Ishikawa (cell line): ENCODE measurements at regions not wholly inside any gene's neighbourhood (a gene's known extent, or its start where the extent isn't known, plus 50 kb on each side); places are given as distances from the start of the nearest gene placed in this dataset.
A peak's percentile ranks its signal among the peaks of the same experiment; 100 is the strongest.

Experiments
- CEBPB ChIP-seq: IDR thresholded peaks from 2 replicates; pipeline ENCODE4 v1.6.1; 2012
- CREB1 ChIP-seq: IDR thresholded peaks from 2 replicates; pipeline ENCODE4 v1.6.1; 2012; ENCODE audit warnings: low read depth
- EGR1 ChIP-seq: IDR thresholded peaks from 2 replicates; pipeline ENCODE4 v1.6.1; 2012
- EP300 ChIP-seq: IDR thresholded peaks from 2 replicates; pipeline ENCODE4 v1.6.1; 2012; ENCODE audit warnings: borderline replicate concordance
- FOXM1 ChIP-seq: IDR thresholded peaks from 2 replicates; pipeline ENCODE4 v1.6.1; 2012; ENCODE audit warnings: low read depth, borderline replicate concordance
- MAX ChIP-seq: IDR thresholded peaks from 2 replicates; pipeline ENCODE4 v1.6.1; 2012
- NFIC ChIP-seq: IDR thresholded peaks from 2 replicates; pipeline ENCODE4 v1.6.1; 2012
- RAD21 ChIP-seq: IDR thresholded peaks from 2 replicates; pipeline ENCODE4 v1.6.1; 2012; ENCODE audit warnings: low read depth
- REST ChIP-seq: IDR thresholded peaks from 2 replicates; pipeline ENCODE4 v1.6.1; 2012; ENCODE audit warnings: low read depth, mild to moderate bottlenecking
- TAF1 ChIP-seq: IDR thresholded peaks from 2 replicates; pipeline ENCODE4 v1.6.1; 2012; ENCODE audit warnings: low read depth, mild to moderate bottlenecking
- TCF12 ChIP-seq: IDR thresholded peaks from 2 replicates; pipeline ENCODE4 v1.6.1; 2012; ENCODE audit warnings: low read depth
- TEAD4 ChIP-seq: IDR thresholded peaks from 2 replicates; pipeline ENCODE4 v1.6.1; 2012
- USF1 ChIP-seq: IDR thresholded peaks from 2 replicates; pipeline ENCODE4 v1.6.1; 2012
- YY1 ChIP-seq: IDR thresholded peaks from 2 replicates; pipeline ENCODE4 v1.6.1; 2012; ENCODE audit warnings: low read depth
- ZBTB7A ChIP-seq: IDR thresholded peaks from 2 replicates; pipeline ENCODE4 v1.6.1; 2012; ENCODE audit warnings: low read depth

- TF ChIP-seq ZBTB7A (0 out of 2 replicates have a peak, but pooled peaks have one; percentile 42), CREB1 (peak; percentile 48), MAX (peak; percentile 17; the same call in 1 of the 2 replicates)
Measured at GRCh38 chr1:148402152-148403084, 80.7 kb downstream of the PPIAL4G start.

GRCh38 chr1:148389027-148389339 lies 94.1 kb downstream of the PPIAL4G start:
- TF ChIP-seq TCF12 (no peak), CEBPB (no peak), NFIC (no peak), USF1 (no peak), YY1 (no peak), ZBTB7A (no peak), REST (no peak), TEAD4 (no peak), TAF1 (no peak), EGR1 (no peak), MAX (no peak), RAD21 (no peak), EP300 (no peak)

- TF ChIP-seq MAX = no peak
- TF ChIP-seq EP300 = no peak
- no peak for TF ChIP-seq TCF12
- TF ChIP-seq RAD21 = no peak
Measured at GRCh38 chr1:148388260-148389026, 94.7 kb downstream of the PPIAL4G start.

- TF ChIP-seq NFIC = peak; percentile 37; the same call in 1 of the 2 replicates
Measured at GRCh38 chr1:148387122-148387948, 95.8 kb downstream of the PPIAL4G start.

- no peak for TF ChIP-seq YY1
- no peak for TF ChIP-seq FOXM1
- peak; percentile 8; the same call in 1 of the 2 replicates for TF ChIP-seq CEBPB
- TF ChIP-seq RAD21 = no peak
- no peak for TF ChIP-seq EP300
- no peak for TF ChIP-seq TCF12
Measured at GRCh38 chr1:148386617-148387016, 96.5 kb downstream of the PPIAL4G start.

- no peak for TF ChIP-seq TAF1
- no peak for TF ChIP-seq CEBPB
Measured at GRCh38 chr1:148385371-148386030, 97.6 kb downstream of the PPIAL4G start.

- no peak for TF ChIP-seq TCF12
- TF ChIP-seq NFIC = no peak
- no peak for TF ChIP-seq CEBPB
- no peak for TF ChIP-seq RAD21
- TF ChIP-seq REST = no peak
Measured at GRCh38 chr1:148383966-148384365, 99.1 kb downstream of the PPIAL4G start.
